ENCODE measurements at regions not wholly inside any gene's neighbourhood (a gene's known extent, or its start where the extent isn't known, plus 50 kb on each side); places are given as distances from the start of the nearest gene placed in this dataset.
A peak's percentile ranks its signal among the peaks of the same experiment; 100 is the strongest.
"Not testable (repeated sequence)": the region's sequence is repeated elsewhere in the genome, so short reads cannot be mapped to it uniquely, and the experiment has no call there.

GRCh38 chr17:70527364-70527888, 358.1 kb downstream of the KCNJ2 start:
- no peak for DNase-seq

- no peak for DNase-seq
Measured at GRCh38 chr17:70533427-70533826, 364.1 kb downstream of the KCNJ2 start.

GRCh38 chr17:70535986-70536385, 366.7 kb downstream of the KCNJ2 start:
- DNase-seq: no peak

- DNase-seq: no peak
Measured at GRCh38 chr17:70539132-70539924, 370.0 kb downstream of the KCNJ2 start.

GRCh38 chr17:70542876-70543275, 373.5 kb downstream of the KCNJ2 start:
- no peak for DNase-seq

- DNase-seq: no peak
Measured at GRCh38 chr17:70544317-70544716, 375.0 kb downstream of the KCNJ2 start.

- DNase-seq: peak; percentile 44
Measured at GRCh38 chr17:70552230-70552981, 383.1 kb downstream of the KCNJ2 start.

- no peak for DNase-seq
Measured at GRCh38 chr17:70552982-70553334, 383.6 kb downstream of the KCNJ2 start.

GRCh38 chr17:70555723-70556122, 386.4 kb downstream of the KCNJ2 start:
- DNase-seq: no peak

GRCh38 chr17:70558821-70559220, 389.5 kb downstream of the KCNJ2 start:
- no peak for DNase-seq

- DNase-seq: no peak
Measured at GRCh38 chr17:70560471-70560870, 391.1 kb downstream of the KCNJ2 start.

GRCh38 chr17:70562137-70562536, 392.8 kb downstream of the KCNJ2 start:
- no peak for DNase-seq

GRCh38 chr17:70563281-70563820, 394.0 kb downstream of the KCNJ2 start:
- DNase-seq: peak; percentile 32

GRCh38 chr17:70564006-70564620, 394.8 kb downstream of the KCNJ2 start:
- no peak for DNase-seq

GRCh38 chr17:70569128-70569527, 399.8 kb downstream of the KCNJ2 start:
- DNase-seq: no peak

- DNase-seq: no peak
Measured at GRCh38 chr17:70577456-70577855, 408.1 kb downstream of the KCNJ2 start.

- no peak for DNase-seq
Measured at GRCh38 chr17:70581459-70581858, 412.1 kb downstream of the KCNJ2 start.

GRCh38 chr17:70582777-70583176, 413.4 kb downstream of the KCNJ2 start:
- DNase-seq: no peak

GRCh38 chr17:70584255-70584654, 414.9 kb downstream of the KCNJ2 start:
- DNase-seq: no peak

- DNase-seq: no peak
Measured at GRCh38 chr17:70588003-70588402, 418.7 kb downstream of the KCNJ2 start.

GRCh38 chr17:70597774-70598173, 428.4 kb downstream of the KCNJ2 start:
- DNase-seq: no peak

GRCh38 chr17:70599198-70599597, 429.9 kb downstream of the KCNJ2 start:
- DNase-seq: no peak

- not testable (repeated sequence) for DNase-seq
Measured at GRCh38 chr17:70599945-70600344, 430.6 kb downstream of the KCNJ2 start.
